RPMI7951 (cell line): ENCODE measurements at regions not wholly inside any gene's neighbourhood (a gene's known extent, or its start where the extent isn't known, plus 50 kb on each side); places are given as distances from the start of the nearest gene placed in this dataset.
"Not testable (repeated sequence)": the region's sequence is repeated elsewhere in the genome, so short reads cannot be mapped to it uniquely, and the experiment has no call there.

Experiments used
- DNase-seq: peaks from one replicate; pipeline ENCODE4 v3.0.0-alpha.2; 2012; ENCODE audit warnings: low read depth

DNA sequence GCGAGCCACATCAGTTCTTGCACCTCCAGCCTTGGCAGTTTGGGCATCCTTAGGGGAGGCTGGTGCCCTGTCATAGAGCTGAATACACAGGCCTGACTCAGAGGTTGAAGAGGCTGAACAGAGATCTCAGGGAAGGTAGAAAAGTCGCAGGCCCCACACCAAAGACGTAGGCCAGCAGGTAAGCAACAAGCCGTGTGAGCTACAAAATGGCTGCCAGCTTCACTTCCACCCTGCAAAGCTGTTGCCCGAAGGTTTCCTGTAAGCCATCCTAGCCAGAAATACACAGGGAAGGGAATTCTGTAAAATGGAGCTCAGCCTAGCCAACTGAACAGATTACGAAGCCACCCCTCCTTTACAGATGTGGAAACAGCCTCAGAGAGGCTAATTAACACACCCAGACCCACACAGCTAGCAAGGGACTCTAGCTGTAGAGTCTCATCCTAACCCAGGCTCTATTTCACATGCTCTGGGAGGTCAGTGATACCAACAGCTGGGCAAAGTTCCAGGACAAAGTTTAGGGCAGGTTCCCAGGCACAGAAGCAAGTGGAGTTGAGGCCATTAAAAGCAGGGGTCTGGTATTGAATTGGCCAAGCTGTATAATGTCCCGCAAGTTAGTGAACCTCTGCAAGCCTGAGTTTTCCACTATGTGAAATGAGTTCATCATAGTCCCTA lies 66.3 kb upstream of the RASGRF1 start:
- no peak for DNase-seq

DNA sequence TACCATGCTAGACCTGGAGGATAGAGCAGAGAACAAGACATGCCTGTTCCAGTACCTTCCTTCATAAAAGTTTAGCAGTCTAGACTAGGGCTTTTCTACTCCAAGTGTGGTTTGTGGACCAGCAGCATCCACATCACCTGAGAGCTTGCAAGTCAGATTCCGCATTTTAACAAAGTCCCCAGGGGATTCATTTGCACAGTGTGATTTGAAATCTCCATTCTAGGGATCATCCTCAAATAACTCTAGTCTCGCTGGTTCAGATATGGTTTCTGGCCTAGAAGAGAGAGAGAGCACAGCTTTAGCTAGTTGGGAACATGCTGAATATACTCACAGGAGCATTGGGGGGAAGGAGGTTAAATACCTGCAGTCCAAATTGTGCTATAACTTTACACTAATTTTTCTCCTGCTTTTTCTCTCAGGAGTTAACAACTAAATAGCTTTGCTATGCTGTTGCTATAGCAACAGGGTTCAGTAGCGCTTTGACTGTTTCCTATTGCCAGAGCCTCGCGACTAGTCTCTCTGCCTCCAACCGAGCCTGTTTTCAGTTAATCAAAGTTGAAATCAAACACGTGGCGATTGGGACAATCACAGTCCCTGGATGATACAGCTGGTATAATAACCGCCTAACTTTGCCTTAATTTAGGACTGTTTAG lies 64.0 kb upstream of the RASGRF1 start:
- no peak for DNase-seq

DNA sequence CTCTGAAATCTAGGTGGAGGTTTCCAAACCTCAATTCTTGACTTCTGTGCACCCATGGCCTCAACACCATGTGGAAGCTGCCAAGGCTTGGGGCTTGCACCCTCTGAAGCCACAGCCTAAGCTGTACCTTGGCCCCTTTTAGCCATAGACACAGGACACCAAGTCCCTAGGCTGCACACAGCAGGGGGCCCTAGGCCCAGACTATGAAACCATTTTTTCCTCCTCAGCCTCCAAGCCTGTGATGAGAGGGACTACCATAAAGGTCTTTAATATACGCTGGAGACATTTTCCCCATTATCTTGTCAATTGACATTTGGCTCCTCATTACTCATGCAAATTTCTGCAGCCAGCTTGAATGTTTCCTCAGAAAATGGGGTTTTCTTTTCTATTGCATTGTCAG lies 53.7 kb upstream of the RASGRF1 start:
- DNase-seq: not testable (repeated sequence)

DNA sequence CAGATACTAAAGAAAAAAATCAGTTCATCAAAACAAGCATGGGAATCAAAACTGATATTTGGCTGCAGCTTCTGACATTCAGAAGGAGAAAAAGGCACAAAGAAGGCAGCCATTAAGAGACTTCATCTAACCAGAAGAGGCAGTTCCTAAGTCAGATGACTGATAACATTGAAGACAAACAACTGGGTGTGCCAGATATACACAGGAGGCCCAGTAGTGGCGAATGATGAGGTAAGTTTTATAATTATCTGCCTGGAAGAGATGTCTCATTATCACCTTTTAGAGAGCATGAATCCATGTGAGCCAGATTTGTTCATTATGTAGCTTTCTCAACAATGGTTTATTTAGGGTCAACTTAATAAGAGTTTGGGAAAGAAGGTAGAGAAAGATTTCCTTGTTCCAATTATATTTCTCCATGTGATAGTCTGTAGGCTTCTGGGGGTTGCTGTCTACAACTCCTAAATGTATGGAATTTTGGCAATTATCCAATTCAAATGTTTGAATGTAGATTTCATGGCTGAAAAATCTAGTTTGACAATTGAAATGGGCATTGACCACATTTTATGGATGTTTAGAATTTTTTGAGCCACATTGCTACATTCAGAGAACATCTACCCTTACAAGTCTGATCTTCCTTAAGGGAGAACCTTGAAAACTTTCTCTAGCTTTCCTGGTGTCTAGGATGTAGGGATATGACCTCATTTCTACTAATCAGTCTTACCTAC lies 50.4 kb upstream of the RASGRF1 start:
- DNase-seq: no peak
